ENCODE measurements at regions not wholly inside any gene's neighbourhood (a gene's known extent, or its start where the extent isn't known, plus 50 kb on each side); places are given as distances from the start of the nearest gene placed in this dataset.

DNA sequence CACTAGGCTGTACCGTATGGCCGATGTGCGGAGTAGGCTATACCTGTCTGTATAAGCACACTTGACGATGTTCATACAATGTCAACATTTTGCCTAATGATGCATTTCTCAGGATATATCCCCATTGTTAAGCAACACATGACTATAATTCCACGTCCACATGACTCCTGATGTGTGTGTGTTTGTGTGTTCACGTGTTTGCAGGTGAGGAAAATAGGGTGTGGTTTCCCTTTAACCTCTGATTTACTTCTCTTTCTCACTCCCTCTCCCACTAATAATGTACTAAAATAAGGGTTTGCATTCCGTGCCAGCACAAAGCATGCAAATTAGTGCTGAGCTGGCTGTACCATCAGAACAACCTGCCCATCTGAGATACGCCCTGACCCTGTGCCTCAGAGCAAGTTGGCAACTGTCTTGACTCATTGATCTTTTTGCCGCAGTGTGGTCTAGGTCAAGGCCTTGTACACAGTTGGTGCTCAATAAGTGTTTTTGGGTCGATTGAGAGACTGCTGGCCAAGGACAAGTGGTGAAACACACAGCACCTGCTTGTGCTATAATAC, 64.6 kb upstream of the DOCK1 start:
- Mint-ChIP-seq H3K36me3 (ENCODE audit: low read depth) (no peaks in the 10 kb centered on the region), H3K4me3 (no peak overlapping the region), H3K9me3 (peaks cover 1% of the 10 kb centered on the region), H3K27me3 (no peaks in the 10 kb centered on the region), H3K4me1 (ENCODE audit: low read depth) (no peaks in the 10 kb centered on the region), H3K27ac (no peak overlapping the region)
- ChIA-PET CTCF (no interaction called here), POLR2A (no interaction called here)
- TF ChIP-seq, protein P1, sequence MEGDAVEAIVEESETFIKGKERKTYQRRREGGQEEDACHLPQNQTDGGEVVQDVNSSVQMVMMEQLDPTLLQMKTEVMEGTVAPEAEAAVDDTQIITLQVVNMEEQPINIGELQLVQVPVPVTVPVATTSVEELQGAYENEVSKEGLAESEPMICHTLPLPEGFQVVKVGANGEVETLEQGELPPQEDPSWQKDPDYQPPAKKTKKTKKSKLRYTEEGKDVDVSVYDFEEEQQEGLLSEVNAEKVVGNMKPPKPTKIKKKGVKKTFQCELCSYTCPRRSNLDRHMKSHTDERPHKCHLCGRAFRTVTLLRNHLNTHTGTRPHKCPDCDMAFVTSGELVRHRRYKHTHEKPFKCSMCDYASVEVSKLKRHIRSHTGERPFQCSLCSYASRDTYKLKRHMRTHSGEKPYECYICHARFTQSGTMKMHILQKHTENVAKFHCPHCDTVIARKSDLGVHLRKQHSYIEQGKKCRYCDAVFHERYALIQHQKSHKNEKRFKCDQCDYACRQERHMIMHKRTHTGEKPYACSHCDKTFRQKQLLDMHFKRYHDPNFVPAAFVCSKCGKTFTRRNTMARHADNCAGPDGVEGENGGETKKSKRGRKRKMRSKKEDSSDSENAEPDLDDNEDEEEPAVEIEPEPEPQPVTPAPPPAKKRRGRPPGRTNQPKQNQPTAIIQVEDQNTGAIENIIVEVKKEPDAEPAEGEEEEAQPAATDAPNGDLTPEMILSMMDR (IDR thresholded peaks at IDR 0.05): no peak
- ATAC-seq (no peak), DNase-seq (no peak)
- intact Hi-C loops (cut with micrococcal nuclease): no loop called here

GRCh38 chr10:126841341-126841895, 63.8 kb upstream of the DOCK1 start:
- ChIA-PET POLR2A (no interaction called here), CTCF (no interaction called here)
- Mint-ChIP-seq H3K36me3 (ENCODE audit: low read depth) (no peaks in the 10 kb centered on the region), H3K27ac (no peak overlapping the region), H3K27me3 (no peaks in the 10 kb centered on the region), H3K9me3 (peaks cover 1% of the 10 kb centered on the region), H3K4me1 (ENCODE audit: low read depth) (no peaks in the 10 kb centered on the region), H3K4me3 (no peak overlapping the region)
- ATAC-seq (no peak), DNase-seq (no peak)
- intact Hi-C loops (cut with micrococcal nuclease): no loop called here
- TF ChIP-seq, protein P1 (IDR thresholded peaks at IDR 0.05): no peak

DNA sequence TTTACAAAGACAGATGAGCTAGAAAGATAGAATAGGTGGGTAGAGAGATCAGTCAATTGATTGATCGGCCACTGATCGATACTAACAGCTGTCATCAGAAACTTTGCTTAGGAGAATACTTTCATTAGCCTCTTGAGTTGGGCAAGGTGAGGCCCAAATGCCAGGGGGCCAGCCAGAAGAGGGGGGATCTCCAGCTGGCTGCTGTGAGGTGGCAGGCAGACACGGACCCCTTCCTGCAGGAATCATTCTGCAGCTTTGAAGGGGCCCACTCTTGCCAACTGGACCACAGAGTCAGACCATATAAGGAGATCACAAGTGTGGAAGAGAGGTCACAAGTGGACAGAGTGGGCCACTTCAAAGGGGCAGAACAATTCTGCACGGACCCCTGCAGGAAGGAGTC, 62.9 kb upstream of the DOCK1 start:
- no peaks in the 10 kb centered on the region for H3K36me3 Mint-ChIP-seq (ENCODE audit: low read depth)
- no peak overlapping the region for H3K27ac Mint-ChIP-seq
- H3K27me3 Mint-ChIP-seq: no peaks in the 10 kb centered on the region
- no peak for DNase-seq
- POLR2A ChIA-PET: no interaction called here
- no peak overlapping the region for H3K4me3 Mint-ChIP-seq
- intact Hi-C loops (cut with micrococcal nuclease): no loop called here
- ATAC-seq: no peak
- no peaks in the 10 kb centered on the region for H3K4me1 Mint-ChIP-seq (ENCODE audit: low read depth)
- peaks cover 1% of the 10 kb centered on the region for H3K9me3 Mint-ChIP-seq
- CTCF ChIA-PET: no interaction called here
- TF ChIP-seq, protein P1 (IDR thresholded peaks at IDR 0.05): no peak

GRCh38 chr10:126842836-126843235, 62.4 kb upstream of the DOCK1 start:
- Mint-ChIP-seq H3K4me3 (no peak overlapping the region), H3K27ac (no peak overlapping the region), H3K27me3 (no peaks in the 10 kb centered on the region), H3K36me3 (ENCODE audit: low read depth) (no peaks in the 10 kb centered on the region), H3K4me1 (ENCODE audit: low read depth) (no peaks in the 10 kb centered on the region), H3K9me3 (peaks cover 1% of the 10 kb centered on the region)
- ChIA-PET POLR2A (no interaction called here), CTCF (no interaction called here)
- no peak for ATAC-seq
- no peak for DNase-seq
- TF ChIP-seq, protein P1 (IDR thresholded peaks at IDR 0.05): no peak
- intact Hi-C loops (cut with micrococcal nuclease): no loop called here

DNA sequence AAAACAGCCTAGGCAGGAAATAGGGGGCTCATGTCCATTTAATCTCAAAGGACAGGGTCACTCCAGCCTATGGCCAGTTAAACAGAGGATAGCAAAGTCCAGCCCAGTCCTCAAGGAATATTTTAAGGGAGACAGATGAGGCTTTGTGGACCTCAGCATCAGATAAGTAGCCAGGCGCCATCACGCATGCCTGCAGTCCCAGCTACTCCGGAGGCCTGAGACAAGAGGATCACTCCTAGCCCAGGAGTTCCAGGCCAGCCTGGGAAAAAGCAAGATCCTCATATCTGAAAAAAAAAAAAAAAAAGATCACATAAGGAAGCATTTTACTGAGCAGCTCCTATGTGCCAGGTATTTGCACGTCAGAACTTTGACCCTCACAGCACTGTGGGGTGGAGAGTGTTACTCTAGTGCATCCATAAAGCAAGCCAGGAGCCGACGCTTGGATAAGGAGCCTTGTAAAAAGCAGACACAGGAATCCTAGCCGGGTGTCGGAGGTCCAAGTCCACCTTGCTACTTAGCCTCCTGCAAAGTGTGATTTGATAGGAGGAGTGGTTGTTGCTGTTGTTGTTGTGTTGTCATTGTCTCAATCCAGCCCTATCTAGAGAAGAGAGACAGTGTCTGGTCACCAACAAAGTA, 61.8 kb upstream of the DOCK1 start:
- peaks cover 1% of the 10 kb centered on the region for H3K9me3 Mint-ChIP-seq
- ATAC-seq: no peak
- TF ChIP-seq, protein P1 (IDR thresholded peaks at IDR 0.05): no peak
- no peaks in the 10 kb centered on the region for H3K4me1 Mint-ChIP-seq (ENCODE audit: low read depth)
- intact Hi-C loops (cut with micrococcal nuclease): no loop called here
- no peaks in the 10 kb centered on the region for H3K36me3 Mint-ChIP-seq (ENCODE audit: low read depth)
- POLR2A ChIA-PET: no interaction called here
- no peak overlapping the region for H3K27ac Mint-ChIP-seq
- no peak for DNase-seq
- H3K4me3 Mint-ChIP-seq: no peak overlapping the region
- CTCF ChIA-PET: no interaction called here
- H3K27me3 Mint-ChIP-seq: no peaks in the 10 kb centered on the region

All from activated CD8-positive, alpha-beta T cell treated with anti-CD3 and anti-CD28 coated beads for 36 hours (primary cell).